Psoas muscle (tissue), 7 donors: ENCODE measurements at regions not wholly inside any gene's neighbourhood (a gene's known extent, or its start where the extent isn't known, plus 50 kb on each side); places are given as distances from the start of the nearest gene placed in this dataset.

Experiments used
- ATAC-seq, 4 donors: fragments of 200-7000 bp; cut with Tn5 transposase; one replicate each; pipeline ENCODE4 v1.9.1; 2020; ENCODE audit warnings: moderate library complexity in 3 of 4, mild to moderate bottlenecking in 2 of 4
- DNase-seq, 2 donors: peaks; one replicate each; pipeline ENCODE4 v3.0.0-alpha.2; 2020
- H3K27ac ChIP-seq: fragments of 200-600 bp; one replicate; pipeline ENCODE4 v1.8.0; 2022
- H3K27me3 ChIP-seq, 3 donors: fragments of 200-600 bp in 1 of 3; one replicate each; pipeline versions ENCODE4 v1.6.1 to v1.8.0; 2013 to 2022; ENCODE audit warnings: low read length in 2 of 3, mild to moderate bottlenecking in 2 of 3, moderate library complexity in 1 of 3; ENCODE audit not compliant: insufficient read depth in 3 of 3
- H3K36me3 ChIP-seq, 2 donors: fragments of 200-600 bp in 1 of 2; one replicate each; pipeline versions ENCODE4 v1.6.1 to v1.8.0; 2013 to 2022; ENCODE audit warnings: low read depth in 1 of 2, mild to moderate bottlenecking in 1 of 2, moderate library complexity in 1 of 2; ENCODE audit not compliant: insufficient read depth in 1 of 2
- H3K4me1 ChIP-seq: fragments of 200-600 bp; one replicate; pipeline ENCODE4 v1.8.0; 2022
- H3K4me3 ChIP-seq: fragments of 200-600 bp; one replicate; pipeline ENCODE4 v1.8.0; 2022; ENCODE audit warnings: mild to moderate bottlenecking
- H3K9me3 ChIP-seq: fragments of 200-600 bp; one replicate; pipeline ENCODE4 v1.8.0; 2022
- CTCF ChIP-seq: fragments of 200-600 bp; IDR thresholded peaks from one replicate; pipeline ENCODE4 v1.8.0; 2022; ENCODE audit warnings: antibody characterized with exemption
- WGBS, 3 donors: extraction: QIAGEN DNeasy Blood & Tissue Kit; methylation state at CpG; one replicate each; pipeline versions ENCODE4 v1.1.6 to v1.1.7; 2013; 5-methylcytosine and 5-hydroxymethylcytosine counted together
- intact Hi-C, 2 donors: fragments of 100-400 bp; cut with DNase I; formaldehyde crosslinking; loops; one replicate each; pipeline versions ENCODE4 v1.11.0 to v1.14.2; 2022
- donor health status: healthy with polysubstance abuse.
- donor health status: DM: no; HTN: no; CAD: no; lungs with moderate emphysema.
- donor health status: Bipolar disorder and iron deficiency.
- donor health status: healthy.
- donor health status: DM: yes; HTN: yes; CAD: no.
- donor health status: DM: no; HTN: no; CAD: no.
- donor health status: DM: yes; HTN: yes; CAD: no.

- no peak overlapping the region for H3K4me3 ChIP-seq
- H3K9me3 ChIP-seq, result no peaks in the 10 kb centered on the region
- TF ChIP-seq CTCF, result no peak
- ATAC-seq (no peak), DNase-seq (no peak)
- no peaks in the 10 kb centered on the region for H3K4me1 ChIP-seq
- no peaks in the 10 kb centered on the region for H3K27me3 ChIP-seq
- WGBS, 3 donors, result 80 to 96% (median 86%) methylated on average over 2 of the region's 2 CpGs
- no peaks in the 10 kb centered on the region for H3K36me3 ChIP-seq
- H3K27ac ChIP-seq, result no peak overlapping the region
- intact Hi-C loops, result no loop called here
Observed at GRCh38 chr7:91374321-91374989, 110.2 kb downstream of the FZD1 start.

- no peak for TF ChIP-seq CTCF
- DNase-seq, result no peak
- Histone ChIP-seq H3K27ac (no peak overlapping the region), H3K4me3 (no peak overlapping the region), H3K27me3 (no peaks in the 10 kb centered on the region), H3K4me1 (no peaks in the 10 kb centered on the region), H3K36me3 (no peaks in the 10 kb centered on the region), H3K9me3 (no peaks in the 10 kb centered on the region)
- intact Hi-C loops, result no loop called here
- ATAC-seq, result no peak
- 90 to 97% (median 93%) methylated on average over 2 of the region's 2 CpGs for WGBS, 3 donors
Observed at GRCh38 chr7:91375378-91375777, 111.1 kb downstream of the FZD1 start.

- 82 to 88% (median 82%) methylated on average over 2 of the region's 2 CpGs for WGBS, 3 donors
- no peak for TF ChIP-seq CTCF
- intact Hi-C loops, result no loop called here
- no peak overlapping the region for H3K27ac ChIP-seq
- no peaks in the 10 kb centered on the region for H3K9me3 ChIP-seq
- no peak overlapping the region for H3K4me3 ChIP-seq
- H3K4me1 ChIP-seq, result no peaks in the 10 kb centered on the region
- ATAC-seq, result no peak
- no peaks in the 10 kb centered on the region for H3K27me3 ChIP-seq
- DNase-seq, result no peak
- H3K36me3 ChIP-seq, result no peaks in the 10 kb centered on the region
Observed at GRCh38 chr7:91378131-91378530, 113.9 kb downstream of the FZD1 start.

DNA sequence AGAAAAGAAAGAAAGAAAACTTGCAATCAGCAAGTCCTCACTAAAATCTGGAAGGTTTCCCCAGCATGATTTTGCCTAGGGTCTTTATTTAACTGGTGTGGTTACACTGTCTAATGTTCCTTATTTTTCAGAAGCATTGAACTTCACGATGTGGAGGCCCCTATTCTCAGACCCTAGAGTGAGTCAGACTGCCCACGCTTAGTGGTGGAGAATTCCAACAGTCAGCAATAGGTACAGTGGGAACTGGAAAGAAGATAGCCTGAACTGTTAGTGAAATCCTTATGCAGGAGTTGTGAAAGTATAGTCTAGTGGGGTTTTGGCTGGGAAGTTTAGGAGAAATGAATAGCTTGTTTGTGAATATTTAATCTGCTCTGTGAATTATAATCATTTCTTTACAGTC, 115.0 kb downstream of the FZD1 start:
- Histone ChIP-seq H3K36me3 (no peaks in the 10 kb centered on the region), H3K4me3 (no peak overlapping the region), H3K4me1 (no peaks in the 10 kb centered on the region), H3K27me3 (no peaks in the 10 kb centered on the region), H3K9me3 (no peaks in the 10 kb centered on the region), H3K27ac (no peak overlapping the region)
- ATAC-seq (no peak), DNase-seq (no peak)
- intact Hi-C loops, result no loop called here
- 62 to 74% (median 68%) methylated on average over 2 of the region's 2 CpGs for WGBS, 3 donors
- no peak for TF ChIP-seq CTCF

- H3K9me3 ChIP-seq, result no peaks in the 10 kb centered on the region
- ATAC-seq (no peak), DNase-seq (no peak)
- H3K27ac ChIP-seq, result no peak overlapping the region
- H3K4me1 ChIP-seq, result no peaks in the 10 kb centered on the region
- H3K36me3 ChIP-seq, result no peaks in the 10 kb centered on the region
- no peak overlapping the region for H3K4me3 ChIP-seq
- H3K27me3 ChIP-seq, result no peaks in the 10 kb centered on the region
- no peak for TF ChIP-seq CTCF
- intact Hi-C loops, result no loop called here
- 48 to 55% (median 50%) methylated on average over 2 of the region's 2 CpGs for WGBS, 3 donors
Observed at GRCh38 chr7:91379991-91380390, 115.8 kb downstream of the FZD1 start.
